NOMO-1 (cell line): ENCODE measurements at regions not wholly inside any gene's neighbourhood (a gene's known extent, or its start where the extent isn't known, plus 50 kb on each side); places are given as distances from the start of the nearest gene placed in this dataset.
A peak's percentile ranks its signal among the peaks of the same experiment; 100 is the strongest.
"Not testable (repeated sequence)": the region's sequence is repeated elsewhere in the genome, so short reads cannot be mapped to it uniquely, and the experiment has no call there.

Experiments
- DNase-seq, 2 experiments: peaks; one replicate each; lab custom pipeline; 2025; ENCODE audit not compliant: unreplicated experiment in 2 of 2; lab: John Stamatoyannopoulos, UW

DNA sequence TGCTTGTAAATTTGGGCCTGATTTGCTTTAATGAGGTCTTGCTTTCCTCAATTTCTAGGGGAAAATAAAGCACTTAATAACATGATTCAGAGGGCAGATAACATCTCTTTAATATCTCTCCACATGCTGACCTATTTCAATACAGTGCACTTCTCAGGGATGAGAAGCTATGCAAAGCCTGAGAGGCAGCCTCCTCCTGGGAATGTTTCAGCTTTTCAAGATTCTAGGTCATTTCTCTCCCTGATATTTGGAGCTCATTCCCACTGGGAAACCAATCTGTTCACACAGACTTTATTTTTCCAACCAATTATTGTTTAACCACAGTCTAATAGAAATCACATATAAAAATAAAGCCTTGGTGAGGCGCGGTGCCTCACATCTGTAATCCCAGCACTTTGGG, 67.0 kb upstream of the LSAMP start:
- DNase-seq = no peak

DNA sequence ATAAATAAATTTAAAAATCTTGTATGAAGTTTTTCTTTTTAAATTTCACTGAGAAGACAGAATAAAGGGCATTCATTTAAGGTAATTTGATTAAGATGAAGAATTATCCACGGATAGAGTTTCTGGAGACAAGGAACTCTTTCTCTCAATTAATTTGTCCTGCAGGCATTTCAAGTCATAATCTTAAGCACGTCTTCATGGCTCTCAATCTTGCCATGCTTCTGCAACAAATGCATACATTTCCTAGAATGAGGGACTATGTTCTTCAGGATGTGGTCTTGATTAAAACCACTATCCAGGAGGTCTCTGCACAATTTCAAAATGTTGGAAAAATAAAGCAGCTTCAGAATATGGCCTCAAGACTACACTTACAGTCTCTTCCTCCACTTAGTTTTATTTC, 67.6 kb upstream of the LSAMP start:
- no peak for DNase-seq

DNA sequence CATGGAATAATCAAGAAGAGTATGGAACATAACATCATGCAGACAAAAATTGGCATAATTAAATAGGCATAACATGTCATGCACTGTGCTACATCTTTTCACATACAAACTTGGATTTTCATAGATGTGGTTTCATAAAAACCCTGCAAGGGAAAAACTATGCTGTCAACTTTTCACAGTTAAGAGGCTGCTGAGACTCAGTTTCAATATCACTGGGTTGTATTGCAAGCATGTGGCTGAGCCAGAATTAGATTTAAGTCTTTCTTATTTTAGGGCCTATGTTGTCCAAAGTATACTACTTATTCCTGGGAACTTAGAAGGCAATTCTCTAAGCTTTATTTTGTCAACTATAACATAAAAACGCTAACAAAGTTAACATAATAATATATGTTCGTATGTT, 70.7 kb upstream of the LSAMP start:
- DNase-seq = no peak

DNA sequence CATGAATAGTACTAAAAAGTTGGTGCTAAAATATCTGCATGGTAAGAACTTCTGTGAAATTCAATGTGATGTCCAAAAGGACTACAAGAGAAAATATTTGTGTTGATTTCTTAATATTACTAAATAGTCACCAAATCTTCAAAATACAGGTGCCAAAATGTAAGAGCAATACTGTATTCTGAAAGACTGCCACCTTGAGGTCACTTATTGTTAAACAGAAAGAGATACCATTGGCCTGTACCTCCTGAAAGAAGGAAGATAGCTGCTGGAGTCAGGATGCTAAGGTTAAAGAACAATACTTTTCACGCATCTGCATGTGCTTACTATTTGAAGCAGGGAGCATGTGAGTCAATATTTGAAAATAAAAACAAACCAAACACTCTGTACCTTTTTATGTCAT, 72.0 kb upstream of the LSAMP start:
- no peak for DNase-seq

DNA sequence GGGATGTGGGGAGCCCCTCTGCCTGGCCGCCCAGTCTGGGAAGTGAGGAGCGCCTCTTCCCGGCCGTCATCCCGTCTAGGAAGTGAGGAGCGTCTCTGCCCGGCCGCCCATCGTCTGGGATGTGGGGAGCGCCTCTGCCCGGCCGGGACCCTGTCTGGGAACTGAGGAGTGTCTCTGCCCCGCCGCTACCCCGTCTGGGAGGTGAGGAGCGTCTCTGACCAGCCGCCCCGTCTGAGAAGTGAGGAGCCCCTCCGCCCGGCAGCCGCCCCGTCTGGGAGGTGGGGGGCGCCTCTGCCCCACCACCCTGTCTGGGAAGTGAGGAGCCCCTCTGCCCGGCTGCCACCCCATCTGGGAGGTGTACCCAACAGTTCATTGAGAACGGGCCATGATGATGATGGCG, 73.8 kb upstream of the LSAMP start:
- not testable (repeated sequence) for DNase-seq

DNA sequence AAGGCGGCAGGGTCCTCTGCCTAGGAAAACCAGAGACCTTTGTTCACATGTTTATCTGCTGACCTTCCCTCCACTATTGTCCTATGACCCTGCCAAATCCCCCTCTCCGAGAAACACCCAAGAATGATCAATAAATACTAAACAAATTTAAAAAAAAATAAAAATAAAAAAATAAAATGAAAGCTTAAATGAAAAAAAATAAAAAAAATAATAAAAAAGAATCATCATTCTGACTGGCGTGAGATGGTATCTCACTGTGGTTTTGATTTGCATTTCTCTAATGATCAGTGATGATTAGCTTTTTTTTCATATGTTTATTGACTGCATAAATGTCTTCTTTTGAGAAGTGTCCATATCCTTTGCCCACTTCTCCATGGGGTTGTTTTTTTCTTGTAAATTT, 74.5 kb upstream of the LSAMP start:
- DNase-seq = not testable (repeated sequence)

DNA sequence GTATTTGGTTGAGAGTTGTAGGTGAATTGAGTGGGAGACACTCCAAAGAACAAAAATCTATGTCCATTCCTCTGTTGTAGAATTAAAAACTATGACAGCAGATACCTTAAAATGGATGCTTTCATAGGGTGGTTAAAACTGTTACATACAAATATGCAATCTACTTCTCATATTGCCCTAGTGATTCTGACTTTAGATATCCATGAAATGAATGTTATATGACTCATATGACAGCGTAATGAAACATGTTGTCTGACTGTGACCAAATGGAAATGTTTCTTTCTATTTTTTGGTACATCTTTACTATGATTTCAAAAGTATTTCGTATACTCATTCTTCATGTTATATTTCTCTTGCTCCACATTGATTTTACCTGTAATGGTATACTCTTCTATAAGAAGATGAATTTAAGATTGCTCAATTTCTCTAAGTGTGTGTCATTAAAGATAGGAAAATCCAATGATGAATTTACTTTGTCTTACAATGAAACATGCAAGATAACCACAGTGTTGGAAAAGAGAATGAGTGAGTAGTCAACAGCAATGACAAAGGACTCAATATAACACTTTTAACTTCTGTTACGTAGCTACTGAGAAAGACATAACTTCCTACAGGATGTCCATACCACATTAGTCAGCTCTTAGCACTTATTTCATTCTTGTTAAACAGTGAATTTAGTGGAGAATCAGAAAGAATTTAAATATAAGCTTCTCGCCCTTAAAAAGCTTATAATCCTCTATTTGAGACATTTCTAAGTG, 79.3 kb upstream of the LSAMP start:
- no peak for DNase-seq

DNA sequence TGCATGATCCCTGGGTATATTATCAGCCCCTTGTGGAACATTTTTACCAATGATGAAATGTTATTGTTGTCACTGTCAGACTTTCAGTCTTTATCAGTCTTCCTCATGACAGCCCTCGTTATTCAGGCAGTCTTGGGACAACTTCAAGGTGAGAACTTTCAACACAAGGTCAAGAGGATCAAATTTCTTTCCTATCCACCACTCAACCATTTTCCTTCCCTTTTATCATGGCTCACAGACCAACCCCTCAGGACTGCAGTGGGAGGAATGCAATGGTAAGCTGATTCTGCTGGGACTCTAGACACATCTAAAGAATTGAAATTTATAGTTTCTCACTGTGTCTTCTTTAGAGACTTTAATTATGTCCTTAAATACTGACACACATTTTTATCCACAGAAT, 107.0 kb upstream of the LSAMP start:
- DNase-seq = no peak

DNA sequence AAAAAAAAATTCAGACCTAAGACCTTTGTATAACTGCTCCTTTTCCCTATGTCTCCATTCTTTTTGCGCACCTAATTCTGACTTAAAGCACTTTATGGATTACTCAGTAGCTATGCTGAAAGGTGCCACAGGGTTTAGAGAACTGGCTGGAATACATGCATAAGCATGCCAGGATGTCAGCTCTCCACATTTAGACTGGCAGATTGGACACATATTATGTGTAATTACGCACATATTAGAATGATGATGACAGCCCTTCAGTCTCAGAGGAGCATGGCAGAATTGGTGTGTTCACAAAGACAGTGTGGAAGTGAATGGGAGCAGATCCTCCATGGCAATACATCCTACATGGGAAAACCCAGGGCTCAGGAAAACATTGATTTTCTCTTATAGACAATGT, 108.1 kb upstream of the LSAMP start:
- DNase-seq = no peak

DNA sequence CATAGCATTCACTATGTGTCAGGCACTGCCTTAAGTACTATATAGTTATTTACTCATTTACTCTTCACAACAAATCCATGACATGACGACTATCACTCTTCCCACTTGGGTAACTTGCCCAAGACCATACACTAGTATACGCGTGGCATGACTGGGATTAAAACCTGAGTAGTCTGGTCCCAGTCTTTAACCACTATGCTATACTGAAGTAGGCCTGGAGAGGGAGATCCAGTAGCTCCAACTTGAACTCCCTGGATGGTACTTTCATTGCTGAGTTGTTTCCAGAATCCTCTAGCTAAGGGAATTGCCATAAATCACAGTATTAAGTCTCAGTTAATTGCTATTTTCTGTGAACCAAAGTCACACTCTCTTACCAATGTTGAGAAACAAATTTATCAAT, 116.2 kb upstream of the LSAMP start:
- no peak for DNase-seq

DNA sequence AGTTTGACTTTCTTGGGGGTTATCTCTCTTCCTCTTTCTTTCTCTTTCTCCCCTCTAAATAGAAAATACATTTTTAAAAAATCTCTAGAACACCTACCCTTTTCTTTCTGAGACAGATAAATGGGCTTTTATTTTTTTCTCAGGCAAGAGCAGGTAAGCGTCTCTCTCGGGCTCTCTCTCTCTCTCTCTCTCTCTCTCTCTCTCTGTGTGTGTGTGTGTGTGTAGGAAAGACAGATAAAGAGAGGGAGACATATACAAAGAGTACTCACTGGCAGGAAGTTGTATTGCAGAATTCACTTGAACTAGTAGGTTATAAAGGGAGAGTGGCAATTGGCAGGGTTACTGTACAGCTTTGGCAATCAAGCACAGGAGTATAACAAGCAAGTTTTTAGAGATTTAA, 118.1 kb upstream of the LSAMP start:
- no peak for DNase-seq

DNA sequence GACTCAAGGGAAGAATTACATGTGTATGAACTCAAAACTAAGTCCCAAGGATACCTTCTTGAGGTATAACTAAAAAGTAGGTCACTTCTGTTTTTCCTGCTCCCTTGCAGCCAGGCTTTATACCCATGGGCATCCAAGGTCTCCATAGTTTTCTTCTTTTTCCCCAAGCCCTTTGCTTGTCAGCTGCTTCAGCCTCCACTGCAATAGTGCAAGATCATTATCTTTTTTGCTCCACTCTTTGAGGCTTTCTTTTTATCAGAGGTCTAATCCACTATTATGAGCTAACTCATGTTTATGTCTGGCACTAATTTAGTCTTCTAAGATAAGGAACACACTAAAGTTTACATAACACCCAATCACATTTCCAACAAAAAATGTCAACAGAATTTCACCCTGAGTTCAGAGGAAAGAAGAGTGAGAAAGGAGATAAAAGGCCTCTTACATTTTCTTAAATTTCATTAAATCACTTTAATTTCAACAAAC, 121.2 kb upstream of the LSAMP start:
- no peak for DNase-seq

DNA sequence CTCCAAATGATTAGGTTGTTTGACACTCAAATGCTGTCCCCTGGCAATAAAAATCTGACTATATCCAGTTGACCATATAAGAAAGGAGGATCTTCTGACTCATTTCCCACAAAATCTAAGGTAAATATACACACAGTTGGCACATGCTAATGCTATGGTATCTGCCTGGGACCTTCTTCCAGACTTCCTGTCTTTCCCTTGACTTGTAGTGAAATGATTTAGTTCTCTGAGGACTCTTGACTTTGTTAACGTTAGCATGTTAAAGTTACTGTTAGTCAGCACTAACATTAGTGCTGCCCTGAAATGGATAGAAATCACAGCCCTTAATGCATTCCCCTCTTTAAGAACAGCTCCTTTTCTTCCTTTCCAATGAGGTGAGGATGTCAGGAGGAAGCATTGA, 124.3 kb upstream of the LSAMP start:
- no peak for DNase-seq

DNA sequence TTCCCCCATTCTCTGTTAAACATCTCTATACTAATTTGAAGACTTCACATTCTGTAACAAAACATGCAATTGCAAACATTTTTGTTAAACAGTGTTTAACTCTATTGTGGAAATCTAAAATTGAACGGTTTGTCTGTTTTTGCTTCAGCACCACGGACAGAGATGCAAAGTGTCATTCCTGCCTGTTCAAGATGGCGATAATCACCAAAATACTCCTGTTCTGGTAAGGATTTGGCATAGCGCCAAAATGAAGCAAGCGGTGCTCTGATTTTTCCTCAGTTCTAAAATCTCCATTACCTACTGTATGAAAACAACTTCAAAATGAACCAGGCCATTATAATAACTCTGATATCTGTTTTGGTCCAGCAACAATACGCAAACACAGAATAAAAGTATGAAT, 129.7 kb upstream of the TUSC7 start:
- DNase-seq = no peak

DNA sequence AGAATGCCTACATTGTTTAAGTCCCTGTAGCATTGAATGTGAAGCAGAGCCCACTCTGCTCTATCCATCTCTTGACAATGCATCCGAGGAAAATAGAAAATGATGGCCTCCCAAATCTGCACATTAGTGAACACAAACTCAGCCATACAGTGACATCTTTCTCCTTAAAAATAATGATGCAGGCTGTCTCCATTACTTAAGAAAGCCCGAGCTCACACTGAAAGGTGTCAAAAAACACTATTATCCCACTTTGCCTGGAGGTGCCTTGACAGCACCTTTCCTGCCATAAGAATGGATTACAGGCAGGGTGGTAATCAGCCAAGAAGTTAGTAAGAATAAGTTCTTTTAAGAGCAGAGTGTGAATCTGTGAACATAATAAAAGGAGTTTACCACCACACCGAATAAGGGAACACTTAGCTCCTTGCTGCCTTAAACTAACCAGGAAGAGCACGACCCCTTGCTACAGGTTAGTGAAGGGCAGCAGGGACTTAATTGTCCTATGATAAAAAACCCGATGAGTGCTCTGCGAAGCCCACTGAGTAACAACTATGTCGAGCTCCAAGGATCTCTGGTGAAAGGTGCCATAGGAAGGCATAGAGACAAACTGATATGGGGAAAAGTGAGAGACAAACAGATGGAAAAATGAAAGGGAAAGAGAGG, 123.2 kb upstream of the TUSC7 start:
- no peak for DNase-seq

DNA sequence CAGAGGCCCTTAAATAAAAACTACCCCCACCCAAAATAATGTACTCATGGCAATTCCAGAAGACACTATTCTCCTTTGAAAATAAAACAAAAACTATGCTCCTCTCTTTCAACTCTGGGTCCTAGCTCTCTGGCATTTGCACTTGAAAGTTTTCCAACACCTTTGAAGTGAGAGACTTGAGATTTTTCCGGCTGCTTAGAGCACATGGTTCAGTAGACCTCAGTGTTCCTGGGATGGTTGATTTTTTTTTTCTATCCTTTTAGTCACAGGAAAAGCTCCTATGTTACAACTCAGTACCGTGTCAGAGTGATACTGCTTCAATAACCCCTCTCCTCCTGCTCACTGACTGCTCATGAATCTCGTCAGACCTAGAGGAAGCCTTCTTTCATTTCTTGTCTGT, 118.3 kb upstream of the TUSC7 start:
- no peak for DNase-seq

DNA sequence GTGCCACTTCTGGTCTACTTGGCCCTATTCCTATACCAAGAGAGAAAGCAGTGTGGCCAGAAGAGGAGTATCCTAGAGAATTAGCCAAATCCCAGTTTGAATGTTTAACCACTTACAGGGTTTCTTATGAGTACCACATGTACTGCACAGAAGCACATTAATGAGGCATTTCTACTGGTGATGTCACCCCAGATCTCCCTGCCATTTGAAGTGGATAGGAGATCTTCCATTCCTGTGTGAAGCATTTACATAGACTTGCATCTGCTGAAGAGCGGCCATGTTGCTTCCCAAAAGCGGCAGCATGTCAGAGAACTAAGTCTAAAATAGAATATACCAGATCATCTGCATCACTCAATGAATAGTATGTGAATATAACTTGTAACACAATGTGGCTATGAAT, 108.4 kb upstream of the TUSC7 start:
- no peak for DNase-seq

DNA sequence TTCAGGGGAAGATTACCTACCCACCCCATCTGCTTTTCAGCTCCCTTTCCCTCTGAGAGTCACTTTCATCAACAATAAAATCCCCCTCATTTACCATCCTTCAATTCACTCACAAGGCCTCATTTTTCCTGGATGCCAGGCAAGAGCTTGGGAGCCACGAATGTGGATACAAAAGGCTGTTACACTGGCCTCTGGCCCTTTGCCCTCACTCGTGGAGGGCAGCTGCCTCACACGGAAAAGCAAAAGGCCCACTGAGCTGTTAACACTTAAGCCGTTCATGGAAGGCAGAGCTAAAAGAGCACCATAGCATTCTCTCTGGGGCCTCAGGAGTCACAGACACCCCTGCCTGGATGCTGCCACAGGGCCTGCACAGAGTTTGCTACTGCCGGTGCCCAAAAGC, 102.4 kb upstream of the TUSC7 start:
- DNase-seq = no peak

DNA sequence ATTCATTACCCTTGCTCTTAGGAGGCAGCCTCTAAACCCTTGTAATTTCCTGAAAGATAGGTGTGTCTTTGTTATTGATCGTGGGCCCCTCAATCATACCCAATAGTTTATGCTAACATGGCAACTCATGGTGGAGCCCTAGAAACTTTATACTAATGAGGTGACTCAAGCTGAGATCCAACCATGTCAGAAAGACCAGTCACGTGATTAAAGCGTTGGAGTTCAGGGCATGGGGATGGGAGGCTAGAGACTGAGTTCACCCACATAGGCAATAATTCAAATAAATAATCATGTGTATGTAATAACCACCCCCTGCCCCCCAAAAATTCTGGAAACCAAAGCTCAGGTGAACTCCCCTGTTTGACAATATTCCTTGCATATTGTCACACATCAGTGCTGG, 99.5 kb upstream of the TUSC7 start:
- DNase-seq = no peak

DNA sequence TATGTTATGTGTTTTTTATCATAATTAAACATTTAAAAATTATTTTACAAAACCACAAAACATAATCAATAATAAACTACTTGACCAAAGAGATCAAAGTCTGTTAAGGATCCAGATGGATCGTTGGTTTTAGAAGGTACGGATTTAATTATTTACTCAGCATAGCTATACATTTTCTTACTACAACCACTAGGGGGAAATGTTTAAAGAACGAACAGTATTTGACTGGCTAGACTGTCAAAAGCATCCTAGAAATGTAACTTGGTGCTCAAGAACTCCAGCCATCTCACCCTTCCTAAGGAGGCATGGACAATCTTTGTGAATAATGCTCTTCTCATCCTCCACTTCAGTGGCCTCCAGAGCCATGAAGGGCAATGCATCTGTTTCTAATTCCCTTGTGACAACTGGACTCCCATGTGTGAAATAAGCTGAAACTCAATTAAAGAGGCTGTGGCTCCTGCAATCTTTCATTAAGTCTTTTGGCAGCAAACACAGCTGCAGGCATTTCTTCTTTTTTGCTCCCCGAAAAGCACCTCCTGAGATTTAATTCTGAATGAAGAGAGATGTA, 94.7 kb upstream of the TUSC7 start:
- DNase-seq = peak in 1 of 2 experiments; percentile 1

DNA sequence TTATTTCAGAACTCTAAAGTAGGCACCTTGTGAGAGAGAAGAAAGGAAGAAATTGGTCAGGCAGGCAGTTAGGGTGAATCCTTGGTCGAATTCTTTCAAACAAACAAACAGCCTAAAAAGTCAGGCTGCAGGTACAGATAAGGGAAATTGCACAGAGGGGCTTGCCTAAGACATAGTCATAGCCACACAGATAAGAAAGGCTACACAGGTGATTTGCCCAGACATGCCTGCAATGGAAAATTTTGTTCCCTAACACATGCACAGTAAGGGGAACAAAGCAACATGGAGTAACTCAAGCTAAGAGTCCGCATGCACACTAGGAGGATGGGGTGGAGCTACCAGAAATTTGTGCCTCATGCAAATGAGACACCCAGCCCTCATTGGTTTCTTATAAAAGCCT, 91.4 kb upstream of the TUSC7 start:
- DNase-seq = no peak

DNA sequence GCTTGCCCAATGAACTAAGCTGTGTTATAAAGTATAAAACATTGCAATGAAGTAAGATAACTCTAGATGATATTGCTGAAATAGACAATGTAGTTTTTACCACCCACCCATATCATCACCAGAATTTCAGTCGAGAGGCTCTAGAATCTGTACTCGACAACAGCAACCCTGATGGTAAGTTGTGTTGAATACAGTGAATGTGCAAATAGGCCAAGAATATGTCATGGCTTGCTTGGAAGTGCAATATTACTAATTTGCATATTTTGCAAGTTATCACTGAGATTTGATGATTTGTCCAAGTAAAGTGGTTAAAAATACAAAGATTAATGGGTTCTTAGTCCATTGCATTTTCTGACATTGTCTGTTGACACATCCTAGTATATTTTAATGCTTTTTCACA, 90.6 kb upstream of the TUSC7 start:
- DNase-seq = no peak
